ENCODE measurements at regions not wholly inside any gene's neighbourhood (a gene's known extent, or its start where the extent isn't known, plus 50 kb on each side); places are given as distances from the start of the nearest gene placed in this dataset.

GRCh38 chr17:70767102-70767701 is 597.9 kb downstream of the KCNJ2 start:
- no peak for DNase-seq

GRCh38 chr17:70769956-70770355 is 600.6 kb downstream of the KCNJ2 start:
- DNase-seq = no peak

GRCh38 chr17:70771804-70772386 is 602.6 kb downstream of the KCNJ2 start:
- no peak for DNase-seq

- DNase-seq = no peak
These were observed 603.4 kb downstream of the KCNJ2 start for GRCh38 chr17:70772761-70773160.

GRCh38 chr17:70773258-70773657 is 603.9 kb downstream of the KCNJ2 start:
- no peak for DNase-seq

- no peak for DNase-seq
These were observed 605.2 kb downstream of the KCNJ2 start for GRCh38 chr17:70774339-70775117.

- no peak for DNase-seq
These were observed 606.3 kb downstream of the KCNJ2 start for GRCh38 chr17:70775679-70776078.

GRCh38 chr17:70776441-70776840 is 607.1 kb downstream of the KCNJ2 start:
- no peak for DNase-seq

GRCh38 chr17:70780031-70780430 is 610.7 kb downstream of the KCNJ2 start:
- DNase-seq = no peak

- DNase-seq = no peak
These were observed 616.7 kb downstream of the KCNJ2 start for GRCh38 chr17:70786081-70786480.

GRCh38 chr17:70787721-70788300 is 618.5 kb downstream of the KCNJ2 start:
- no peak for DNase-seq

- no peak for DNase-seq
These were observed 622.6 kb downstream of the KCNJ2 start for GRCh38 chr17:70791748-70792443.

- no peak for DNase-seq
These were observed 625.4 kb downstream of the KCNJ2 start for GRCh38 chr17:70794738-70795137.

GRCh38 chr17:70795620-70796019 is 626.3 kb downstream of the KCNJ2 start:
- no peak for DNase-seq

GRCh38 chr17:70796757-70797156 is 627.4 kb downstream of the KCNJ2 start:
- DNase-seq = no peak

GRCh38 chr17:70797166-70797565 is 627.8 kb downstream of the KCNJ2 start:
- no peak for DNase-seq

- DNase-seq = no peak
These were observed 634.8 kb downstream of the KCNJ2 start for GRCh38 chr17:70804161-70804560.

- DNase-seq = no peak
These were observed 639.3 kb downstream of the KCNJ2 start for GRCh38 chr17:70808596-70808995.

- DNase-seq = no peak
These were observed 641.3 kb downstream of the KCNJ2 start for GRCh38 chr17:70810609-70811008.

GRCh38 chr17:70813355-70813930 is 644.1 kb downstream of the KCNJ2 start:
- no peak for DNase-seq

- no peak for DNase-seq
These were observed 649.9 kb downstream of the KCNJ2 start for GRCh38 chr17:70819183-70819582.

GRCh38 chr17:70820276-70820675 is 650.9 kb downstream of the KCNJ2 start:
- no peak for DNase-seq

Data from DMS153 (cell line).